ENCODE measurements at regions not wholly inside any gene's neighbourhood (a gene's known extent, or its start where the extent isn't known, plus 50 kb on each side); places are given as distances from the start of the nearest gene placed in this dataset.

- 0 out of 2 replicates have a peak, but pooled peaks have one; percentile 39 for TF ChIP-seq CBX5 (CRISPR knock-in tag; IDR thresholded peaks at IDR 0.05; ENCODE audit: borderline replicate concordance)
- TF ChIP-seq POGZ (CRISPR knock-in tag; IDR thresholded peaks at IDR 0.05): peak; percentile 35; the same call in 1 of the 2 replicates
- TF ChIP-seq TRIM22 (IDR thresholded peaks at IDR 0.05): no peak
- TF ChIP-seq XRCC5 (optimal IDR thresholded peaks at IDR 0.05; ENCODE audit: low read length): peak; percentile 49
- no peak for TF ChIP-seq CBX1 (IDR thresholded peaks at IDR 0.05; ENCODE audit: low read depth)
- TF ChIP-seq SALL1 (CRISPR knock-in tag; IDR thresholded peaks at IDR 0.05): peak; percentile 41; the same call in 1 of the 2 replicates
- TF ChIP-seq TERF1 (CRISPR knock-in tag; IDR thresholded peaks at IDR 0.05): no peak
- peak; percentile 97 for TF ChIP-seq CTCF (CRISPR knock-in tag; IDR thresholded peaks at IDR 0.05)
- no peak for TF ChIP-seq NR2F6 (IDR thresholded peaks at IDR 0.05)
- peak; percentile 33; the same call in 1 of the 2 replicates for TF ChIP-seq NR2F6 (CRISPR knock-in tag; IDR thresholded peaks at IDR 0.05)
- peak; percentile 43; the same call in 1 of the 2 replicates for TF ChIP-seq SOX5 (CRISPR knock-in tag; IDR thresholded peaks at IDR 0.05; ENCODE audit: borderline replicate concordance)
- TF ChIP-seq FOXJ3 (CRISPR knock-in tag; IDR thresholded peaks at IDR 0.05; ENCODE audit: borderline replicate concordance): no peak
- TF ChIP-seq THRA (CRISPR knock-in tag; IDR thresholded peaks at IDR 0.05; ENCODE audit: borderline replicate concordance): 0 out of 2 replicates have a peak, but pooled peaks have one; percentile 15
- TF ChIP-seq LCORL (IDR thresholded peaks at IDR 0.05): no peak
- TF ChIP-seq LCORL (CRISPR knock-in tag; IDR thresholded peaks at IDR 0.05): 0 out of 2 replicates have a peak, but pooled peaks have one; percentile 18
- 0 out of 2 replicates have a peak, but pooled peaks have one; percentile 29 for TF ChIP-seq RXRB (CRISPR knock-in tag; IDR thresholded peaks at IDR 0.05; ENCODE audit: borderline replicate concordance)
- TF ChIP-seq ZKSCAN8 (CRISPR knock-in tag; IDR thresholded peaks at IDR 0.05; ENCODE audit: borderline replicate concordance): 0 out of 2 replicates have a peak, but pooled peaks have one; percentile 34
- no peak for TF ChIP-seq SNAPC2 (CRISPR knock-in tag; IDR thresholded peaks at IDR 0.05)
- TF ChIP-seq REPIN1 (CRISPR knock-in tag; IDR thresholded peaks at IDR 0.05; ENCODE audit: borderline replicate concordance, low read depth): peak; percentile 71; the same call in 1 of the 2 replicates
- TF ChIP-seq ZNF580 (CRISPR knock-in tag; IDR thresholded peaks at IDR 0.05; ENCODE audit: borderline replicate concordance, low read depth): 0 out of 2 replicates have a peak, but pooled peaks have one; percentile 65
- TF ChIP-seq FOXK1 (CRISPR knock-in tag; IDR thresholded peaks at IDR 0.05; ENCODE audit: borderline replicate concordance, low read depth): peak; percentile 49; the same call in 1 of the 2 replicates
- TF ChIP-seq RFXANK (CRISPR knock-in tag; IDR thresholded peaks at IDR 0.05): 0 out of 2 replicates have a peak, but pooled peaks have one; percentile 54
- TF ChIP-seq ZFP82 (CRISPR knock-in tag; IDR thresholded peaks at IDR 0.05; ENCODE audit: borderline replicate concordance): no peak
- no peak for TF ChIP-seq CHD2 (IDR thresholded peaks at IDR 0.05; ENCODE audit: low read depth, low read length)
- 0 out of 2 replicates have a peak, but pooled peaks have one; percentile 21 for TF ChIP-seq ELF1 (CRISPR knock-in tag; IDR thresholded peaks at IDR 0.05)
- no peak for TF ChIP-seq ZNF138 (CRISPR knock-in tag; IDR thresholded peaks at IDR 0.05; ENCODE audit: low read depth)
- 0 out of 2 replicates have a peak, but pooled peaks have one; percentile 59 for TF ChIP-seq TSC22D2 (CRISPR knock-in tag; IDR thresholded peaks at IDR 0.05; ENCODE audit: borderline replicate concordance)
Observed at GRCh38 chr16:52191531-52192134, 355.3 kb downstream of the TOX3 start (continued).
